Mucosa of stomach (tissue), 1 donor: ENCODE measurements at regions not wholly inside any gene's neighbourhood (a gene's known extent, or its start where the extent isn't known, plus 50 kb on each side); places are given as distances from the start of the nearest gene placed in this dataset.

Experiments
- H3K27me3 ChIP-seq: one replicate; pipeline ENCODE4 v1.7.0; 2013; ENCODE audit warnings: mild to moderate bottlenecking, low read length; ENCODE audit not compliant: control insufficient read depth, insufficient read depth
- H3K36me3 ChIP-seq: one replicate; pipeline ENCODE4 v1.7.0; 2013; ENCODE audit warnings: low read length; ENCODE audit not compliant: control insufficient read depth, insufficient read depth
- H3K4me1 ChIP-seq: one replicate; pipeline ENCODE4 v1.7.0; 2013; ENCODE audit warnings: mild to moderate bottlenecking, low read length; ENCODE audit not compliant: control insufficient read depth, insufficient read depth
- H3K4me3 ChIP-seq: one replicate; pipeline ENCODE4 v1.7.0; 2013; ENCODE audit warnings: low read length
- H3K9ac ChIP-seq: one replicate; pipeline ENCODE4 v1.7.0; 2013; ENCODE audit warnings: mild to moderate bottlenecking, low read length, moderate library complexity
- H3K9me3 ChIP-seq: one replicate; pipeline ENCODE4 v1.7.0; 2013; ENCODE audit warnings: mild to moderate bottlenecking, low read length, moderate library complexity; ENCODE audit not compliant: control insufficient read depth
- donor health status: Pancreatic carcinoma.

DNA sequence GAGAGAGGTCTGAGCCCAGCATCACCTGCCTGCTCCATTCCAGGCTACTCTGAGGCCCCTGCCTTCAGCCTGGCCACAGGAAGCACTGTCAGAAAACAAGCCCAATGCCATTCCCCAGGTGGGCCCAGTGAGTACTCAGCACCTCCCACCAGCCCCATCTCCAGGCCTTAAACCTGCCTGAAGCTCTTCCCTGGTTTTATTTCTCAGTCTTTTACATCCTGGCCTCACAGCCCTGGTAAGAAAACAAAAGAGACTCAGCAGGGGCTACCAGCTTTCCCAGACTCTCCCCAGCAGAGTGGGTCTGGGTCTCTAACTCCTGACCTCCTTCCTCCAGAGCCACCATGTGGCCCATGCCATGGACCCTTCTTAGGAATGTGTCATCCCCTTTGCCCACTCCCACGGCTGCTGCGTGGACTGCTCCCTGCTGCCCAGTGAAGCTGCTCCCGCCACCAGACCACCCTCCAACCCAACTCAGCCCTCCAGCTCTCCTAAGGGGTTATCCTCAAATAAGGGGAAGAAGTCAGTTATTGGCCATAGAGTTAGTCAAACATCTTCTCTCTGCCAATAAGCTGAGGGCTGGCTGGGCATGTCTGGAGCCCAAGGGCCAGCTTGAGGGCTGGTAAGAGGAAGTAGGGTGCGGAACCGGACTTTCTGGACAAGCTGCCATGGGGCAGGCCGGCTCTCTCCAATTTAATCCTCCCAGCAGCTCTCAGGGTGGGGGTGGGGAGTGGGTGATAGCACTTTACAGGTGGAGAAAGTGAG lies 116.7 kb upstream of the LINGO1 start:
- no peaks in the 10 kb centered on the region for H3K9me3 ChIP-seq
- no peaks in the 10 kb centered on the region for H3K27me3 ChIP-seq
- H3K9ac ChIP-seq = no peak overlapping the region
- H3K4me3 ChIP-seq = no peak overlapping the region
- no peaks in the 10 kb centered on the region for H3K4me1 ChIP-seq
- H3K36me3 ChIP-seq = no peaks in the 10 kb centered on the region

DNA sequence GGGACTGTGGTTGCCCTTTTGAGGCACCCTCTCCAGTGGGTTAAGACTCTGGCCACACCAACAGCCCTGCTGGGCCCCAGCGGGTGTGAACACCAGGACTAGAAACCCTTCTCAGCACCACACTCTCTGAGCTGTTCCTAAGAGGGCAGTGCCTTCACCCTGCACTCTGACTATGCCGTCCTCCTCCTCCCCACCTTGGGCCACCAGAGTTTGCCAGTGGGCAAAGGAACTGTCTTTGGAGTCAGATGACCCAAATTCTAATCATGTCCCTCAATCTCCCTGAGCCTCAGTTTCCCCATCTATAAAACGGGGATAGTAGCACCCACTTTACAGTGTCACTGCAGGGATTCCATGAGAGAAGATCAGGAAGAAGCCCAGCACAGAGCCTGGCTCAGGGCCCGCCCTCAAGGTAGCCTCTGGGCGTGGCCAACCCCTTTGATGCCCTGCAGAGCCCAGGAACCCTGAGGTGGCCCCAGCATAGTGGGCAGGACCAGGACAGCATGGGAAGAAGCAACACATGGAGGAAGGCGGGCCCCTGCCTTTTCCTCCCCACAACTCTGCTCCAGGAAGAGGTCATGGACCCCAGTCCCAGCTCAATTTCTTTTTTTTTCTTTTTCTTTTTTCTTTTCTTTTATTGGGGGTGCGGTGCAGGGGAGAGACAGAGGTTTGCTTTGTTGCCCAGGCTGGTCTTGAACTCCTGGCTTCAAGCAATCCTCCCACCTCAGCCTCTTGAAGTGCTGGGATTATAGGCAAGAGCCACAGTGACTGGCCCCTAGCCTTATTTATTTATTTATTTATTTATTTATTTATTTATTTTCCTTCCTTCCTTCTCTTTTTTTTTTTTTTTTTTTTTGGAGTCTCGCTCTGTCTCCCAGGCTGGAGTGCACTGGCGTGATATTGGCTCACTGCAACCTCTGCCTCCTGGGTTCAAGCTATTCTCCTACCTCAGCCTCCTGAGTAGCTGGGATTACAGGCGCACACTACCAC lies 115.7 kb upstream of the LINGO1 start:
- no peak overlapping the region for H3K4me3 ChIP-seq
- H3K9ac ChIP-seq = no peak overlapping the region
- H3K4me1 ChIP-seq = no peaks in the 10 kb centered on the region
- no peaks in the 10 kb centered on the region for H3K27me3 ChIP-seq
- no peaks in the 10 kb centered on the region for H3K9me3 ChIP-seq
- no peaks in the 10 kb centered on the region for H3K36me3 ChIP-seq

DNA sequence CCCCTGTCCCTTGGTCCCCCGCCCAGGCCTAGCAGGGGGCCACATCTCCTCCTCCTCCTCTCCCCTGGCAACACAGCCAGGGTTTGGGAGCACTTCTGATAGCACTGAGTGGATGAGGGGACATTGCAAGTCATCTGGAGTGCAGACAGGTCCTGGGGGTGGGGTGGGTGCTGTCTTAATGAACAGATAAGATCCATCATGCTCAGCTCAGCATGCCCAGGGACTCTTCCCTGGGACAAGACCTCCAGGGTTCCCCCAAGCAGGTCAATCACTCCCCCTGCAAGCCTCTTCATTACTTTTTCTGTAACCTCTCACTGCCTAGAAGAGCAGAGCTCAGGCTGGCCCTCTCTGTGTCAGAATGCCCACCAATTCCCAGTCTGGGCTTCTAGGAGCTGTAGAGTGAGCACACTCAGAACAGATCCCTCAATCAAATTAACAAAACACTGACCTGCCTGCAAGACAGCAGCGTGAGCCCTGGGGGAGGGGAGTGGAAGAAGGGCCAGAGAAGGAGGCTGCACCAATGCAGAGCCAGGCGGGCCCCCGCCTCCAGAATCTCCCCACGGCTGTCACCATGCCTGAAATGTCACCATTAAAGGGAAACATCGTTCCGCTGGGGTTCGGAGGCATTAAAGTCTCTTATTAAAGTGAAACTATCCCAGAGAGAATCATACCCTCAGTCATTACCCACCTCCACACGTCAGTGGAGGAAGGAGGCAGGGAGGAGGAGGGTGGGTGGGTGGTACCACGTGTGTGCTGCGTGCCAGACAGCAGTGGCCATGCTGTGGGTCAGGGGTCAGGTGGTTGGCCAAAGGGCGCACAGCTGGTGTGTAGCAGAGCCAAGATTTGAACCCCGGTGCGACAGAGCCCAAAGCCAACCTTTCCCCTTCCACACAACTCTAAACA lies 114.7 kb upstream of the LINGO1 start:
- Histone ChIP-seq H3K9me3 (no peaks in the 10 kb centered on the region), H3K4me3 (no peak overlapping the region), H3K27me3 (no peaks in the 10 kb centered on the region), H3K9ac (no peak overlapping the region), H3K4me1 (no peaks in the 10 kb centered on the region), H3K36me3 (no peaks in the 10 kb centered on the region)

DNA sequence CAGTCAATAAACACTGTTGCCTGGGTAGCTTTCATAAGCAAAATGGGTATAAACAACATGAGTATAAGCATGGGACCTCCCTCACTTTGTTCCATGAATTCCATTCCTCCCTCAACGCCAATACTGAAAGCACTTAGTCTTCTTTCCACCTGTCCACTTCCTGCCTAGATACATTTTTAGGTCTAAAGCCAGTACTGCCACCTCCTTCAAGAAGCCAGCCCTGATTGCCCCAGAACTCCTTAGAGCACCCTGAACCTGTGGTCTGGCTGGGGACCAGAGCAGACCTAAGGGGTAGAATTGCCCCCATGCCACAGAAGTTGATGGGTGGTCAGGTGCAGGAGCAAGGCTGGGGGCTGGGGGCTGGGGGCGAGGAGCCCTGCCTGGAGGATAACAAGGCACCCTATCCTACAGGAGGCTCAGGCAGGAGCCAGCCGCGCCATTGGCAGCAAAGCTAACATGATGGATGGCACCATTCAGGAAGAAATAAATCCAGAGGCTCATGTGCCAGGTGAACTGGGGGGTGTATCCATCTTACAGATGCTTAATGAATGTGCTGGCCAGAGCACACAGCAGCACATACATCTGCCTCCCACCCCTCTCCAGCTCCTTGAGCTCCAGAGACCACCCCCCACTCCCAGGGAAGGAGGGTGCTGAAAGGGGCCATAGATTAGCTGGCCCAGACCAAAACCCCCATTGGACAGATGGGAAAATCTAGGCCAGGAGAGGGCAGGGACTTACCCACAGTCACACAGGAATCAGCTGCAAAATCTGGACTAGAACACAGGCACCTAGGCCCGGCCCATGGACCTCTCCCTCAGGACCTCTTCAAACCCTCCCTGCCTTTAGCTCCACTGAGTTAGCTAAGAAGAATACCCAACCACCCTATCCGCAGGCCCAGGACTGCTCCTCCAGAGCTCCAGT lies 113.8 kb upstream of the LINGO1 start:
- H3K4me1 ChIP-seq = no peaks in the 10 kb centered on the region
- H3K27me3 ChIP-seq = no peaks in the 10 kb centered on the region

DNA sequence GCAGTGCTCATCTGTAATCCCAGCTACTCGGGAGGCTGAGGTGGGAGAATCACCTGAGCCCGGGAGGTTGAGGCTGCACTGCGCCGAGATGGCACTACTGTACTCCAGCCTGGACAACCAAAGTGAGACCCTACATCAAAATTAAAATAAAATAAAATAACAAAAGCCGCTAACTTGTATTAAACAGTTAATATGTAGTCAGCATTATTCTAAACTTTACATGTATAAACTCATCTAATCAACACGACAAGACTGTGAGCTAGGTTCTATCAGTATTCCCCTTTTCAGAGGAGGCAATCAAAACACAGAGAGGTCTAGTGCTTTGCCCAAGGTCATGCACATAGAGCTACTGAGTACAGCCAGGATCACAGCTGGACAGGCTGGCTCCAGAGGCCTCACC lies 111.7 kb upstream of the LINGO1 start:
- Histone ChIP-seq H3K4me3 (no peak overlapping the region), H3K36me3 (no peaks in the 10 kb centered on the region), H3K27me3 (peaks cover 4% of the 10 kb centered on the region), H3K9ac (no peak overlapping the region), H3K4me1 (no peaks in the 10 kb centered on the region), H3K9me3 (no peaks in the 10 kb centered on the region)

More for the DNA sequence above, 113.8 kb upstream of the LINGO1 start:
- no peaks in the 10 kb centered on the region for H3K9me3 ChIP-seq
- no peaks in the 10 kb centered on the region for H3K36me3 ChIP-seq
- H3K4me3 ChIP-seq = no peak overlapping the region
- H3K9ac ChIP-seq = no peak overlapping the region

DNA sequence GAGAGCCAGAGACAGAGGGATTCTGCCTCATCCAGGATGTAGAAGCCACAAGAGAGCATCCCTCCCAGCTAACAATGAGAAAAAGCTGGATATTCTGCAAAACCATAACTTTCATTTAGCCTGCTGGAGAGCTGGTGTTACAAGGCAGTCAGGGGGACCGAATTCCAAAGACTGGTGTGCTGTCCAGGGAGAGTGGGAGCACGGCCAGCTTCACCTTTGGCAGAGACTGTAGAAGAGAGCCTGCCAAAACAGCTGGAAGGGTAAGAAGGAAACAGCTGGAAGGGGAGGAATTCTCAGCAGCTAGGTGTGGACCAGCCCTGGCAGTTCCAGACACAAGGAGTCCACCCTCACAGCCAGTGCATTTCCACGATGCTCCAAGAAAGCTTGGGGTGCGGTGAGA lies 109.9 kb upstream of the LINGO1 start:
- no peaks in the 10 kb centered on the region for H3K4me1 ChIP-seq
- no peak overlapping the region for H3K9ac ChIP-seq
- H3K36me3 ChIP-seq = no peaks in the 10 kb centered on the region
- H3K9me3 ChIP-seq = no peaks in the 10 kb centered on the region
- no peak overlapping the region for H3K4me3 ChIP-seq
- H3K27me3 ChIP-seq = peaks cover 4% of the 10 kb centered on the region

DNA sequence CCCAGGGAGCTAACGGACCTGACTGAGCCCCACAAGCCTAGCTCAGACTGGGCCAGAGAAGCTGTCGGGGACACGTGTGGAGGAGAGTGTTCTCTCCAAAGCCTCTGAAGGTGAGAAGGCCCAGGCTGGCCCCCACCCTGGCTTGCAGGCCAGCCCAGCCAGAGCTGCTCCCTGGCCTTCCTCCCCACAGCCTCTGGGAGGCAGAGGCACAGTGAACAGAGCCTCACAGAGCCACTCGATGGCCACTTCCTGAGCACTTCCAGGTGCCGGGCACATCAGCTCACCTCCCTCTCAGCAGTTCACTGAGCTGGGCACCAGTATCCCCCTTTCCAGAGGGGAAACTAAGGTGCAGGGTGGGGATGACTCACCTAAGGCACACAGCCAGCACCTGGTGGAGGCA lies 109.4 kb upstream of the LINGO1 start:
- no peak overlapping the region for H3K4me3 ChIP-seq
- H3K4me1 ChIP-seq = no peaks in the 10 kb centered on the region
- H3K36me3 ChIP-seq = no peaks in the 10 kb centered on the region
- H3K27me3 ChIP-seq = peaks cover 4% of the 10 kb centered on the region
- no peak overlapping the region for H3K9ac ChIP-seq
- H3K9me3 ChIP-seq = no peaks in the 10 kb centered on the region

DNA sequence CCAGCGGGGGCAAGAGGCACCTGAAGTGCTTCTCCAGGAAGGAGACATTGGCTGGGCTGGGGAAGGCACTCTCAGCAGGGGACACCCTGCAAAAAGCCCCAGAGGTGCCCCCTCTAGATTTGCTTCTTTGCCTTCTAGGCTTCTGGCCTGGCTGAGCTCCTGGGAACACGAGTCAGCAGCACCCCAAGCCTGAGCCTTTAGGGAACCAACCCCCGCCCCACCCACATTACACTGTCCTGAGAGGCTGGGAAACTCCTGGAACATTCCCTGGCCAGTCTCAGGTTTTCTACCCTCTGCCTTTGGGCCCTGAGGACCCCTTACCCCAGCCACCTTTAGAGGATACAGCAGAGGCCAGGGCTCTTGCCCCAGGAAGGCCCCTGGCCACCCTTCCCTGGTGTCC lies 108.4 kb upstream of the LINGO1 start:
- H3K9me3 ChIP-seq = no peaks in the 10 kb centered on the region
- no peak overlapping the region for H3K9ac ChIP-seq
- H3K27me3 ChIP-seq = peaks cover 4% of the 10 kb centered on the region
- H3K36me3 ChIP-seq = no peaks in the 10 kb centered on the region
- no peaks in the 10 kb centered on the region for H3K4me1 ChIP-seq
- no peak overlapping the region for H3K4me3 ChIP-seq

DNA sequence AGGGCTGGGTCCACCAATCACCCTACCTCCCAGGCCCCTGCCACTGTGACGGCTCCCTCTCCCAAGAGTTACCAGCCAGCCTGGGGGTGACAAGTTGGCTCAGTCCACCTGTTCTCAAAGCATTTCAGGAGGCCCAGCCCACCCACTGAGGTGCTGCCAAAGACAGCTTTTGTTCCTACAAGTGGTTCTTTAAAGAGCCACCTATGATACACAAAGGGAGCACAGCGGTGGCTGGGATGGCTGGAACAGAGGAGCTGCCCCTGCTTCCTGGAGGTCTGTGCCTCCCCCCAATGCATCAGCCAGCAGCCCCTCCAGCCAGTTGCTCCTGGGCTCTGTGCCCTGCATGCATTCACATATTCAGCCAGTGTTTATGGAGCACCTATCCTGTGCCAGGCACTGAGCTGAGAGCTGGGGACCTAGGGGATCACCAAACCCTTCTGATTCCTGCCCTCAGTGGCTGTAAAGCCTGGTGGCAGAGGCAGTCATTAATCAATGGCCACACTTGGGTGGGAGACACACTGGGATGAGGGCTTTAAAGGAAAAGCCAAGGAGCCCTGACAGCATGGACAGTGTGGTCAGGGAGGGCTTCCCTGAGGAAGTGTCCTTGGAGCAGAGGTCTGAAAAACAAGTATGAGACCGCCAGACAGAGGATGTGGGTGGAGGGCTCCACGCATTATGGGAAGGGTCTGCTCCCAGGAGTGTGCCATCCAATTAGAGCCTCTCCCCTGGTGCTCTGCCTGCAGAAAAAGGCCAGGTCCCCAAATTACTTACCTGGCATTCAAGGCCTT lies 107.1 kb upstream of the LINGO1 start:
- Histone ChIP-seq H3K36me3 (no peaks in the 10 kb centered on the region), H3K9me3 (no peaks in the 10 kb centered on the region), H3K4me3 (no peak overlapping the region), H3K9ac (no peak overlapping the region), H3K27me3 (peaks cover 4% of the 10 kb centered on the region), H3K4me1 (no peaks in the 10 kb centered on the region)

DNA sequence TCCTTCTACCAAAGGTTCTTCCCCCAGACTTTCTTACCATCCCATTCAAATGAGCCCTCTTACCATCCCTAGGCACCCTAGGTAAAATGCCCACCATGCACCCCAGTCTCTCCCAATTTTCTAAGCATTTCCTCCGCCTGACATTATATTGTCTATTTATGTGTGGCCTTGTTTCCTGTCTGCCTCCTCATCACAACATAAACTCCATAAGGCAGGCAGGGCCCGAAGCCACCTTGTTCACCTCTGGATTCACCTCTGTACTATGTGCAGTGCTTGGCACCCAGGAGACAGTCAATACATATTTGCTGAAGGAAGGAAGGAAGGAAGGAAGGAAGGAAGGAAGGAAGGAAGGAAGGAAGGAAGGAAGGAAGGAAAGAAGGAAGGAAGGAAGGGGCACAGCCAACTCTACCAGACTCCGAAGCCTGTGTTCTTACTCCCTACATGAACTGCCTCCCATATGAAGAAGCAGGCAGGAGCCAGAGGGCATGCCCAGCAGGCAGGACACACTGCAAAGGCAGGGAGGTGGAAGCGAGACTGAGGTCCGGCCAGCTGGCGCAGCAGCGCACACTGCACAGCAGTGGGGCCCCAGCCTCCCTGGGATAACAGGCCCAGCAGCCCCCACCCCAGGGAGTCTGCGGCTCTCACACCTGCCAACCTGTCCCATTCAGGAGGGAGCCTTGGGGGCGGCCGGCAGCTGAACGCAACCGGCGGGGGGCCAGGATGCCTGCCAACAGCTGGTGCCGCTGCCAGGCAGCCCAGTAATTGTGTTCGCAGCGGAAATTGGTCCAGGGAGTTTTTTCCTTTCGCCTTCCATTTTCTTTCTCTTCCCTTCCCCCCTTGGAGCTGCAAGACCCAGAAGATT lies 106.0 kb upstream of the LINGO1 start:
- Histone ChIP-seq H3K36me3 (no peaks in the 10 kb centered on the region), H3K9me3 (no peaks in the 10 kb centered on the region), H3K4me1 (no peaks in the 10 kb centered on the region), H3K9ac (no peak overlapping the region), H3K4me3 (no peak overlapping the region), H3K27me3 (peaks cover 8% of the 10 kb centered on the region)
